GM18498 (cell line): ENCODE measurements at regions not wholly inside any gene's neighbourhood (a gene's known extent, or its start where the extent isn't known, plus 50 kb on each side); places are given as distances from the start of the nearest gene placed in this dataset.

Experiments
- ATAC-seq: cut with Tn5 transposase; IDR thresholded peaks from one replicate; pipeline ENCODE4 v1.9.1; 2021; ENCODE audit warnings: mild to moderate bottlenecking, moderate library complexity; ENCODE audit not compliant: unreplicated experiment

DNA sequence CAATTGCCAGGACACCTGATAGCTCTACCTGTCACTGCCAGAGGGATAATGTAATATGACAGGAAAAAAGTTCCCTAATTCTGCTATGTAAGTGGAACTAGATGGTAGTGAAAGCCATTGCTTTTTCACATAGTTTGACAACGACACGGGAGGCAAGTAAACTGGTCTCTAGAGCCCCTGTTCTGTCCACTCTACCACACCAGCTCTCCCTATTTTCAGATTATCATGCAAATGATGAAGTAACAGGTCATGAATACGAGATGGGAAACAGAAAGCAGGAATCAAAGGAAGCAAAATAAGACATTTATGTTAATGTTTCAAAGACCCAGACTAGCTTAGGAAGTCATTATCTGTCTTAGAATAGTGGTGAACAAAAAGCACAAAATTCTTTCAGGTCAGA lies 56.2 kb downstream of the TAF11L14 start:
- no peak for ATAC-seq

DNA sequence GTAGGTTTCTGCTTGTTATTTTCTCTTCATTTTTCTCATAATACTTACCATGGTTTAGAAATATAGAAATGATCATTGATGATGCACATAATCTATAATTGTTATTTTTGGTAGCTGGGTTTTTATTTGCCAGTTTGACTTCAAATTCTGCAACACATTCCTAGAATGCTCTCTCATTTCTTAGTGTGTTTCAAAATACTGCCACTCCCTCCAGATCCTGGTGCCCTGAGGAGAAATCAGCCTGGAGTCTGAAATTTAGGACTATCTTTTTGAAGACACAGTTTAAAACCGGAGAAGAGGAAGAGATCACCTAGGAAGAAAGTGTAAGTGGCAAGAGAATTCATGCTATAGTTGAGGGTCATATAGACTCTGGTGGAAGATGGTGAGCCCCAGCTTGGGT lies 57.5 kb downstream of the TAF11L14 start:
- no peak for ATAC-seq

DNA sequence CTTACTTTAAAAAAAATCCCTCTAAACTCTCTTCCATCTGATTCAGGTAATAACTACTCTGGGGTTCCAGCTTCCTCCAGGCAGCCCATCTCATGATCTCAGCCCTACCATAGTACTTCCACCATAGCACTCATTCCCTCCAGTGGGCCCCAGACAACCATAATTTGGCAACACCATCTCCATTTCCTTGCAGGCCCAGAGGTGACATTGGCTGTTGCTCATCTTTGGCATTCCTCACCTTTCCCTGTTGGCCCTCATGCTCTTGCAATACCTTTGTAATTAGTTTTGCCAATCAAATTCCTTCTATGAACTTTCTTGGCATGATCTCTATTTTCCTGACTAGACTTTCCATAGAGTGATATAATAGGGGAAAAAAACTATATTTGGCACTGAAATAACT lies 60.1 kb downstream of the TAF11L14 start:
- no peak for ATAC-seq

DNA sequence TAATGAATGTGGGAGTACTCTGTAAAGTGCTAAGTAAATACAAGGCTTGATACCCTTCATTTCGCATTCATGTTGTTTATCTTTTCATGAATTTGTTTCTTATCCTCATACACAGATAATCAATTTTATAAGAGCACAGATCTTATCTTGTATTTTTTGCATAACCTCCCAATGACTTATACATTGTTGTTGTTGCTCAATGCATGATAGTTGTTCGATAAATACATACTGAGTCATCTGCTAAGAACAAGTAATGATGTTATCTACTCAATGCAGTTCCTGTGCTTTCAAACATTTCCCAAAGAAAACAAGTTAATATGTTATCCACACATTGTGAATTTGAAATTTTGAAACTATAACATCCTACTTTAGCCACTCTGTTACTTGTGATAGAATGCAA lies 60.7 kb downstream of the TAF11L14 start:
- no peak for ATAC-seq

DNA sequence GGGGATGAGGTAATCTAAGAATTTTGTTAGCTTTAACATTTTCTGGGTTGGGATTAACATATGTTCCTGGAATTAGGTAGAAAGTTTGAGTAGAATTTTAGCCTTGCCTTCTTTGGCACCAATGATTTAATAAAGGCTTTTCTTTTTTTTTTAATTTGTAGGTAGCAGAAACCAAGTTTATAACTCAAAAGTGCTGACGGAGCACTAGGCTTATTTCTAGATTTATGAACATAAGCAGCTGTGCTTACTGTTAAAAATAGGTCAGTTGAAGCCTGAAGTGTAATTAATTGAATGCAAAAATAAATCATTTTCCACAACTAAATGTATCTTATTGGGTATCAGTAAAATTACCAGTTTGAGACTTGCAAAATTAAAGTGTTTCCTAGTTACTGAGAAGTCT lies 62.4 kb downstream of the TAF11L14 start:
- ATAC-seq, result no peak

DNA sequence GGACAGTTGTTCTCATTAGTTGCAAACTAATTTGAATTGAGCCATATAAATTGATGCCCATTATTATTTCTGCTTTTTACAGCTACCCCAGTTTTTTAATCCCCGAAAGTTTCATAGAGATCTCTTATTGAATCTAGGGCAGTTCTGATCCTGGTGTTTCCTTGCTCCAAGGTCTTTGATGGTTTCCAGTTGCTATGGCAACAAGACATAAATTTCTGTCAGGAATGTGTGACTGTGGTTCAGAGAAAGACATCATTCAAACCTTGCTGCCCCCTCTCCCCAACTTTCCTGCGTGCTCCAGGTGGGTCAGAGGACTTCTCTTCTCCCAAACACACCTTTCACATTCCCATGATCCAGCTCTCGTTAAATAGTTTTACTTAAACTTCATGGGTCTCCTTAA lies 63.4 kb downstream of the TAF11L14 start:
- ATAC-seq, result no peak

DNA sequence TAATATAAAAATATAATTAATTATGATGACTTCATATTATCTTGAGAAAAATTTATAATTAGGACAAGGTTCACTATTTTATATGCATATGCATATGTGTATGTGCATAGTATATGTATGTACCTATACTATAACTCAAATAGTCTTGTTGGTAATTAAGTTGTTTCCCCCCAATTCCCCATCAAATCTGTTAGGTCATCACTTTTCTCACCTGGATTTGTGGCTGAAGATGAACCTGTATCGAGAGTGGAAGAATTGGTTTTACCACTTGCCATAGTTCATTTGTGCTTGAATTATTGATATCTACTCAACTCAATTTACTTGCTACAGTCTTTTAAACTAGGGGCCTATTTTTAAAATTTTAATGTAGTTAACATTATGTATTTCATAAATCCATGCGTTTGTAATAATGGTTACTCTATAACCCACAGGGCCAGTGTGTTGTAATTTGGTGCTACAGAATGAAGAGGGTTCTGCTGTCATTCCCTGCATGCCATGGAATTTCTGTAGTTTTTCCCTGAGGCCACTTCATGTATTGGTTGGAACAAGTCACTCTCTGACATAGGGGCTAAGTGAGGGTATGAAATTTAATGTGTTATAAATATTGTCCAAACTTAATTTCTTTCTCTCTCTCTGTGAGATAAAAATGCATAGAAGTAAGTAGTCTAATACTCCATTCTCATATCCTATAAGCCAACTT lies 74.9 kb downstream of the TAF11L14 start:
- no peak for ATAC-seq

DNA sequence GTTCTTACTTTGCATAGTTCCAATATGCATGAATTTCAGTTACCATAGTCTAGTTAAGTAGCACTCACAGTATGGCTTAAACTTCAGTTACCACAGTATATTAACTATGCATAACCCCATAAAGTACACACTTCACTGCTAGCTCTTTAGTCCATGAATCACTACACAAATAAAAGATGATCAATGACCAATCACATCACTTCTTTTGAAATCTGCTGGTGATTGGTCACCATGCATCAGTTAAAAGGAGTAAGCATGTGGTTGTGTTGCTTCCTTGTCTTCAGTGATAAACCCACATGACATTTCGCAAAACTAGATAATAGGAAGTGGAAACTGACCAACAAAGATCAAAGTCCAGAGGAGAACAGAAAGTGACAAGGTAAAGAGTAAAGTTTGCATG lies 79.0 kb downstream of the TAF11L14 start:
- no peak for ATAC-seq

DNA sequence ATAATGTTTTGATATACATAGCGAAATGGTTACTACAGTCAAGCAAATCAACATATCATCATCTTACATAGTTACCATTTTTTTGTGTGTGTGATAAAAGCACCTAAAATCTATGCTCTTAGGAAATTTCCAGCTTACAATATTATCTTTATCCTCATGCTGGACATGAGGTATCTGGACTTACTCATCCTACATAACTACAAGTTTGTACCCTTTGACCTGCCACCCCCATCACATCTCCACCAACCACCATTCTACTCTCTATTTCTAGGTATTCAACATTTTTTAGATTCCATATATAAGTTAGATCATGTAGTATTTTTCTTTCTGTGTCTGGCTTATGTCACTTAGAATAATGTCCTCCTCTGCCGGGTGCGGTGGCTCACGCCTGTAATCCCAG lies 79.9 kb downstream of the TAF11L14 start:
- ATAC-seq, result no peak

DNA sequence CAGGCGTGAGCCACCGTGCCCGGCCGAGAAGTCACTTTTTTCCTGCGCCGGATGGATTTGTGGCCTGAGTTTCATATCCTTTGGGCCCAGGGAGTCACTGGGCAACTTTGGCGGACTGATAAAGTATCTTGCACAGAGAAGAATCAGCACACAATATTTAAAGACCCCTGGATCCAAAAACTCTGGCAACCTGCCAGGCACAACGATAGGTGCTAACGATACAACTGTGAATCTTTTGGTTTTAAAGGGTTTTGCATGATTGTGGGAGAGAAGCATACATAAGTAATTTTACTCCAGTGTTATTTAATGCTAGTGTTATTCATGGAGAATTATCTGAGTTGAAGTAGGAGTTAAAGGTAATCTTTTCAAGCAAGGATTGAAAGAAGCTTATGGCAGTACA lies 85.3 kb downstream of the TAF11L14 start:
- no peak for ATAC-seq

DNA sequence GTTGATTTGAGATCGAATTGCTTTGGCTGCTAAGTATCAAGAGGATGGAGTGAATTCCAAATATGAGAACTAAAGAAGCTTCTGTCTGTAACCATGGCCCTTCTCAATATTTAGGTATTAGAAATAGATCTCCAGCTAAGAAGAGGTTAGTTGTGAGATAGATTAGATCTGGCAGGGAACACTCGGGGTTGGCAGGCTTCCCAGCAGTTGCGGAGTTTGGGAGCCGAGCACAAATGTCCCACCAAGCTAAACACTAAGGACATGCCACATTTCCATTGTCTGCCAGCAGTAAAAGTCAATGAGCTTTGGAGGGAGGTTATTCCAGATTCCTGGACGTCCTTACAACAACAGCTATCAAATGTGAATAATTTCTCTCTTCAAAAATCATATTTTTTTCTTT lies 85.8 kb downstream of the TAF11L14 start:
- ATAC-seq, result no peak

DNA sequence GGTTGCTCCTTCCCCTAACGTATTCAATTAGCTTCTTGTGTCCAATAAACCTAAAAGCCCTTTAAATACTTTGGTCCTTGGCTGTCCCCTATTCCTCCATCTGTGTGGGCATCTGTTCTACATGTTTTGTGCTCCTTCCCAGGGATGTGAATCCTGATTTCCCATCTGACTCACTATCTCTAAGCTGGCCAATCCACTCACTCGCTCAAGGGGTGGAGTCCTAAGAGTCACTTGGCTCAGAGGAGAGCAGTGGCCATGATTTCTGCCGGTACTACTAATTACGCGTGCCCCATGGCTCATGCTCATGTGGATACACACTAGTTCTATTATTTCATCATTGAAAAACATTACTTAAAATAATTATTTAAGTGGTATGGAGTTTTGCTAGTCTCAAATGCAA lies 89.6 kb downstream of the TAF11L14 start:
- ATAC-seq, result no peak

DNA sequence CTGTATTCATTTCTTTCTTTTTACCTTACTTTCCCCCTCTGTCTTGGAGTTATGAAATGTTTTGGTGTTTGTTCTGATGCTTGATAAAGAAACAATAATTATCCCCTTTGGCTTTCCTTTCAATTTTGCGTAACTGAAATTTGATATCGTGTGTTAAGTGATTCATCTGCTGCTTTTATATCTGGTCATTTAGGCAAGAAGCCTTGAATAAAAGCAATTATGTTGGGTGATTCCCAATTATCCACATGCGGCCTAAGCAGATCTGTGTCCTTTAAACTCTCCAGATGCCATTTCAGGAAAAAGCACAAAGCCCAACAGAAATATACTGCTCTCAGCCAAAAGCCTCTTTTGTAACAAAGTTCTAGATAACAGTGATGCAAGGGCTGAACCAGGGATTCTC lies 92.8 kb downstream of the TAF11L14 start:
- no peak for ATAC-seq

DNA sequence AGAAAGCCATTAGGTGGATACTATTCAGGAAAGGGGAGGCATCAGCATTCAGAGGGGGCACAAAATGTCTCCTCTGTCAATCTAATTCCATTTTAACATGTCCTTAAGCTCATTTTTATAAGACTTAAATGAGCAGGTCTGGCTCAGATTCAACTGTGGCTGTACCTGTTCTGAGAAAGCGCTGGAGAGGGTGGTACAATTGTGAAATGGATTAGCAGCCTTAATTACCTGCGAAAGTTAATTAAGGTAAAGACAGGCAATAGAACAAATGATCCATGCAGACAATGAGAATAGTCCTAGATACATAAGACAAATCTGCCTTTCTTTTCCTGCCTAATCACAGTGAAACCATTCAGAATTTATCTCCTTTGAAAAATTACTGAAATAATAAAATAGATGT lies 96.2 kb downstream of the TAF11L14 start:
- no peak for ATAC-seq

DNA sequence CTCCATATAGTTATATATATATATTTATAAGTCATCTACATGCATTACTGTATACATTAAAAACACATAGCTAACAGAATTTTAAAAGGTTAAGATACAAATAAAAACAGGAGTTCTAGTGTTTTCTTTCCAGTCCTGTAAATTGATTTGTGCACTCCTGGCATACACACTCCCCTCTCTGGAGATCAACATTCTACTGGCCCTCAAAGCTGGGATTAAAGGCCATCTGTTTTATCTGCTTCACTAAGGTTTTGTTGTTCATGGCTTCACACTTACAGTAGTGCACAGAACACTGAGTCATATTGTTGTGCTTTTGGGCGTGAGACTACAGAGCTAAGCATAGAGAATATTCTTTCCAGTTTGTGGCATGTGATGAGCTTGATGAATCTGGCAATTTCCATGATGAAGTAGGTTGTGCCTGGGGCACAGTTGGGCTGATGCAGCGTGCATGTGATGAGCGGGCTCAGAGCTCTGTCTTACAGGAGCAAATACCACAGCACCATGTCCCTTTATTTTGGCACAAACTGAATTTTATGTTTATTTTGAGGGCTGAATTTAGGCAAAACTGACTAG lies 98.2 kb downstream of the TAF11L14 start:
- ATAC-seq, result no peak

DNA sequence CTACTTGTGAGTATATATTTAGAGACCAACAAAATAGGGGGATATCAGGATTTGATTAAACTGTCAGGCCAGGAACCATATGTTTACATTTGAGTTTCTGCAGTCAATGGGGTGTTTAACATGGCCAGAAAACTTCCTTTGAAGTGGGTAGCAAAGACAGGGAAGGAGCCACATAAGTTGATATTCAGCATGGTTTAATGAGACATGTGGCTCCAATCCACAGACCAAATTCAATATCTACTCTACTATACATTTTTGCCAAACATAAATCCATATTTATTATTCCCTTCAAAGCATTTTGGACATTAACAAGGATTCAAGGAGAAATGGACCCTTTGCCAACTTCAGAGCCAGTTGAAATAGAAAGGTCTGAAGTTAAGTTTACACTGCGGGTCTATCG lies 99.8 kb downstream of the TAF11L14 start:
- no peak for ATAC-seq

DNA sequence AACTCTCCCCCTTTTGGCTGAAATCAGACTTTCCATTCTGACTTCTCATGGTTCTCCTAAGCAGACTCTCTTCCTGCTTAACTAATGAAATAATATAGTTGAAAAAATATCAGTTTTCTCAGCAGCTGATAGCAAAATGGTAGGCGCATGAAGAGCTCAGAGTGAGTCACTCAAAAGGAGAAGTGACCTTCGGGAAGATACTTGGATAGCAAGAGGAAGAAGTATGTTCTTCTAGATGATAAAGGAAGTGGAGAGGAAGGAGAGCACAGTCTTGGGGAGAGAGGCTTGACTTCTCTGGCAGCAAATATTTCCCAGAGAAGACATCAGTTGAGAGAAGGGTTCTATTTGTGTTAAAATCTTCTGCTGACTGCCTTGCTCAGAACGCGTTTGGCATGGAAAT lies 101.5 kb downstream of the TAF11L14 start:
- ATAC-seq, result no peak

DNA sequence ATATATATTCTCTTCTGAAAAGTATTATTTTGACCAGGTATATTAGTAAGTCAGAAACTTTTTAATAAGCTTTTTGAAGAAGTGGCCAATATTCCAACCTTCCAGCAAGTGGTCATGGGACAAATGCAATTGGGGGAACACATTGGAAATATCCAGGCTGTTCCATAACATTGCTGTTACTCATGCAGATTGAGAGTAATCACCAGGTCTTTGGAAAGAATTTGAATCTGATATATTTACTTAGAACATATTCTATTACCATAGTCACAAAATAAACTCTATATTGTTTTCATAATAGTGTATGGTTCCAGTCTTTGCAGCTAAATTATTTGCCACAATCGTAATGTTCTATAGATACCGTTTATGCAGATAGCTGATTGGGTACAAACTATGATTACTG lies 102.8 kb downstream of the TAF11L14 start:
- no peak for ATAC-seq

DNA sequence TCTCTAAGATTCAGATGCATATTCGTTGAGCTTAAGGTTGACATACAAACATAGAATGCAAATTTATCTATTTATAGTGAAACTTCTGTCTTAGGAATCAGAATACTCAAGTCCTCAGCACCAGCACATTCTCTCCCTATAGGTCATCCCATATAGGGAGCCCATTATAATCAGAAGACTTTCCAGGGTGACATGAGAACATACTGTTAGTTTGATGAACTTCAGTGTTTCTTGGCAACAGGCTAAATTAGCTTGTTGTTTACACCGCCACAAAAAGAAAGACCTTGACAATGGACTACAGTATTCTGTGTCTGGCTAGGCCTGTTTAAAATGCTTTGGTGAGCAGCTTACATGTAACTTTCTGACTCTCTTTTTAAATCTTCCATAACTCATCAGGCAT lies 104.2 kb downstream of the TAF11L14 start:
- no peak for ATAC-seq

DNA sequence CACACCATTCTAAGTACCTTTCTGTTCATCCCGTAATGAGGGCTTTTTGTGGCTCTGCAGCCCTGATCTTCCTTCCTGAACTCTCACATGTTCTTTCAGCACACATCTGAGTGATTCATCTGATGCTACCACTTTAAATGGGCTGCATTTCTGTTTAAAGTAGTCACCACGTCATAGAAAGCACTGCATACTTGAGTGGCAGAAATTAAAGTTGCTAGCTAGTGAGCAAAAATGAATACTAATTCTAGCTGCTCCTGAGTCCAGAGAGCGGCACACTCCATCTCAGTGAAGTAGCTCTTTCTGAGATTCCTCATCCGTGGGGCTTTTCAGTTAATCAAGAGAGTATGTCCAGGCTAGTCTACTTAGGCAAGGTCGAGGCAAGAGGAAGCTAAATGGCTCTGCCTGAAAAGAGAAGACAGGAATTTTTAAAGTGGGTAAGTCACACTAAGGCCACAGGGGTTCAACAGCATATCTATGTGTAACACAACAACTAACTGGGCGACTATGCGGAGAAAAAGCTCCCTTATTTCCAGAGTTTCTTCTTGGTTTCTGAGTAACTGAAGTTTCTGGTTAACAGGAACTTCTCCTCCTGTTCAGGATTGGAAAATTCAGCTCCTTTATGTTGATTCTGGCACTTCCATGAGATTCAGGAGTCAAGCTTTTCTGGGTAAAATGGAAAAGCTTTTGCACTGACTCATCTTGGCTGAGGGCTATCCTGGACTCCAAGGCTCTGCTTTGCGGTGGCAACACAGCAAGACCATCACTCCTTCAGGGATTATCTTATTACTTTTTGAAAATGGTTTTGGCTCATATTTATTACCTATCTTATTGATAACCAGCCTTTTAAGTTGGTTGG lies 109.5 kb downstream of the TAF11L14 start:
- no peak for ATAC-seq

DNA sequence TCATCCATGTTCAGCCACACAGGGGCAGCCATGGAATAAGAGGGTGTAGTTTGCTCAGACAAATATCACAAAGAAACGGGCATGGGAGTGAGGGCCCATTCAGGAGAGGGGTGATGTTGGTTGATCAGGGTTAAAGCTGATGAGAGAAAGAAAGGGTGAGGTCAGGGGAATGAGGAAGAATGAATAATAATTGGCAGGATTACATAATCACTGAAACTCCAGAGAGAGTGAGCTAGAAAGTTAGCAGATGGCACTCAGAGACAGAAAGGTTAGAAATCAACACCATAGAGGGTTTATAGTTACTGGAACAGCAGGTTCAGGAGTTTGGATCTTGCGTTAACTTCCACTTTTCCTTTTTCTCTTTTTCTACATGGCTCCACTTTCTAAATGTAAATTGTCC lies 113.9 kb downstream of the TAF11L14 start:
- no peak for ATAC-seq

DNA sequence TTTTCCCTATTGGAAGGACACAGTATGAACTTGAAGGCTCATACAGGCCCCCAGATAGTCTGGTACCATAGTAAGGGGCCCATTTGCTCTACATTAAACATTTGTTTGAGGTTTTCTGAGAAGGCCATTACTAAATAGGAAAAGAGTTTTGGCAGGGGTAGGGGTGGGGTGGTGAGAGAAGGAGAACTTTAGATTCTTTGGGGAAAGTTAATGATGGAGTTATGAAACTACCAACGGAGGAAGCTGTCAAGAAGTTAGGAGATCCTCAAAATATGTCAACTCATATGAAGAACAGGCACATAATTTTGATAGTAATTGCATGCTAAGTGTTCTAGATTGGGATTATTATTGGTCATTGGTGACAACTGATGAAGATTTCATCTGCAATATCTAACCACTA lies 114.7 kb downstream of the TAF11L14 start:
- no peak for ATAC-seq
